HG03159 (cell line): ENCODE measurements at regions not wholly inside any gene's neighbourhood (a gene's known extent, or its start where the extent isn't known, plus 50 kb on each side); places are given as distances from the start of the nearest gene placed in this dataset.
"Not testable (repeated sequence)": the region's sequence is repeated elsewhere in the genome, so short reads cannot be mapped to it uniquely, and the experiment has no call there.

ENCODE experiments used
- ATAC-seq: cut with Tn5 transposase; IDR thresholded peaks from one replicate; pipeline ENCODE4 v1.9.1; 2021; ENCODE audit warnings: mild to moderate bottlenecking, moderate library complexity; ENCODE audit not compliant: unreplicated experiment

DNA sequence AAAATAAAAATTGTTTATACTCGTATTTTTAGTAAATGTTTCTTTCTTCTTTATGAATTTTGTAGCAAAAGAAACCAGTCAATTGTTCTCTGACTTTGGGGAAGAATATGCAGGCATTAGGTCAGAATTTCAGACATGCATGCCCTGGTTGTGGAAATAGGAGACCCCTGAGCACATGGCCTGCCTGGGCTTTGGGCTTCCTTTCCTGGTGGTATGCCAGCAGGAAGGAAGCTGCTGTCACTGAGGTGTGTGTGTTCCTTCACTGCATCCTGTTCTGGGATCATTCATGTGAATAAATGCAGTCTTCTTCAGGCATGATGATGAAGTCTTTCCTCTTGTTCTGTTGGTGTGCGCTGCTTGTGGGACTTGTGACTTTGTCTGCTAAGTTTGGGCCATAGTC, 920.2 kb upstream of the VRK2 start:
- ATAC-seq, result no peak

- ATAC-seq, result no peak
These were observed 907.4 kb upstream of the VRK2 start for GRCh38 chr2:57139179-57139578.

DNA sequence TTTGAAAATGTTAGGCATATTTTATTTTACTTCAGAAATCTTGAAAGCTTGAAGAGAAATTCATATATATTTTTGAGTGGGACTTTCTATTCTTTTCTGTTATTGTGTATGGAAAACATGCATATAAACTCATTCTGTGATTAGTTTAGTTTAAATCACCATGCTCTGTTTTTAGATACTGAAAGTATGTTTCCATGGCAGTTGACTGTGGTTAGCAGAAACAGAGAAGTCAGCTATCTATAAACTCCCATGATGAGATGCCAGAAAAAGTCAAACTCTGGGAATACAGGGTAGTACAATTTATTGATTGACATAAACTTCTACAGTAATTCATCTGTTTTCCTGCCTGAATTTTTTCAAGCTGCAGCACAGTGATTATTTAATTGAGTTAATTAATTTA, 905.3 kb upstream of the VRK2 start:
- no peak for ATAC-seq

DNA sequence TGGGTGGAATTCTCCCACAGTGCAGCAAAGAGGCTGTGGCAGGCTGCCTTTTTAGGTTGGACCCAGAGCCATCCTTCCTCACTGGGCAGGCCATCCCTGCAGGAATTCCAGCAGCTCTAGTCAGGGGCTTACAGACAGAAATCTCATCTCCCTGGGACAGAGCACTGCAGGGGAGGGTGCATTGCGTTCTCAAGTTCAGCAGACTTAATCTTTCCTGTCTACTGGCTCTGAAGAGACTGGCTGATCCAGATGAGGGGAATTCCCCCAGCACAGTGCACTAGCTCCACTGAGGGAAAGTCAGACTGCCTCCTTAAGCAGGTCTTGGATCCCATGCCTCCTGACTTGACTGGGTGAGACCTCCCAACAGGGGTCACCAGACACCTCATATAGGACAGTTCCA, 899.7 kb upstream of the VRK2 start:
- no peak for ATAC-seq

GRCh38 chr2:57156231-57156924, 890.2 kb upstream of the VRK2 start:
- no peak for ATAC-seq

GRCh38 chr2:57160976-57161375, 885.6 kb upstream of the VRK2 start:
- ATAC-seq, result no peak

DNA sequence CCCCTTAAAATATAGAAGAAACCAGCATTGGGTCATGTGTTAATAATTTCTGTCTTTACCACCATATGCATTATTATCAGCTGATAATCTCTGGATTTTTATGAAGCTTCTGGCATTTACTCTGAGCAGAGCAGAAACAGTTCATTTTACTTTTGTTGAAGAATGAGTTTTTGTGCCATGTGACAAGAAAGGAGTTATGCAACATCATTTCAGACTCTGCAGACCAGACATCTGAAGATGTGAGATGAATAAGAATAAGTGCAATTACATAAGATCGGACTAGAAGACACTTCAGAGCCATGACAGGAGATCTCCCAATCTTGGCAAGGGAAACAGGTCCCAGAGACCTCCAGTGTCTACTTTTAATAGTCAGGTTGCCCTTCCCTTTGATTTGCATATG, 869.4 kb upstream of the VRK2 start:
- ATAC-seq, result no peak

DNA sequence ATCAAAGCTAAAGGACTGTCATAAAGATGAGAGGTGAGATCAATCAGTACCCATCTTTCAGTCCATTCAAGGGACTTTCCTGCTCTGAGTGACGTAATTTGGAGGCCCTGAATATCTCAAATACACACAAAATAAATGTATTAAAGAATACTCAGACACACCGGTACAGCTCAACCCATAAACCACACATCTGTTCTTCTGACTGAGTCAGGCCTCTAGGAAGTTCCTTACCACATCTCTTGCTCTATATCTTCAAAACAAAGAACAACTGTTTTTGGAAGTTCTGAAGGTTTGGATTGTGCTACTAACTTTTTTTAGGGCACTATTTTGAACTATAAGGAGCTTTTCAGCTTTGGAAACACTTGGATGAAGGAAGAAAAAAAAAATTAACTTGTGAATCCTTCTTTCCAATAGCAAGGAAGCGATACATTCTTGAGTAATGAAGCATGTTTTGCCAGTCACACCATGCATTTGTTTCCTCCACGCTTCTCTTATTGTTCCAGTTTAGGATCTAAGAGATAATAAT, 866.5 kb upstream of the VRK2 start:
- ATAC-seq, result no peak

- ATAC-seq, result no peak
These were observed 865.9 kb upstream of the VRK2 start for GRCh38 chr2:57180678-57181077.

DNA sequence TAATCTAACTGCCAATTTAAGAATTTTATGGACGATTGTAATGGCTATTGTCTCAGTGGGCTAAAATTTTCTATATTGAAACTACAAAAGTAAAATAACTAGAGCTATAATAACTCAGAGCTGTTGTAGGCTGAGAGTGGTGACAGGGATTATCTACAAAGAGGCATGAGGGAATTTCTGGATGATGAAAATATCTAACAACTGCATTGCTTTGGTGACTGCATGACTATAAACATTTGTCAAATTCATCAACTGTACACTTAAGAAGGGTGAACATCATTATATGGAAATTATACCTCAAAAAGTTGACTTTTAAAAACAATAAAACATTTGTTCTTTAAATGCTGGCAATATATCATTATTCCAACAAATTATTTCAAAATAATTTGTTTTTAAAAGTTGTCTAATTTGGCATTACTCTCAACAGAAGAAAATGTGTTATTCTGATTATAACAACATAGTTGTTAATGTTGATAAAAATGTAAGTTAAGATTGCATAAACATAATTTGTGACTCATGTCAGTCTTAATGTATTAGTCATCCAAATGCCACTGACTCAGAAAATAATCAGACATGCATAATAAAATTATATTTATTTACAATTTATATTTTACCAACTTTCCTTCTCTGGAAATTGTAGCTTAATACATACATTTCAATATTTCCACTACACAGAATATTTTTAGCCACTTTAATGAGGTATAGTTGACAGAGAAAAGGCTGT, 865.1 kb upstream of the VRK2 start:
- ATAC-seq, result no peak

- no peak for ATAC-seq
These were observed 863.7 kb upstream of the VRK2 start for GRCh38 chr2:57182916-57183315.

GRCh38 chr2:57185568-57185967, 861.0 kb upstream of the VRK2 start:
- ATAC-seq, result no peak

DNA sequence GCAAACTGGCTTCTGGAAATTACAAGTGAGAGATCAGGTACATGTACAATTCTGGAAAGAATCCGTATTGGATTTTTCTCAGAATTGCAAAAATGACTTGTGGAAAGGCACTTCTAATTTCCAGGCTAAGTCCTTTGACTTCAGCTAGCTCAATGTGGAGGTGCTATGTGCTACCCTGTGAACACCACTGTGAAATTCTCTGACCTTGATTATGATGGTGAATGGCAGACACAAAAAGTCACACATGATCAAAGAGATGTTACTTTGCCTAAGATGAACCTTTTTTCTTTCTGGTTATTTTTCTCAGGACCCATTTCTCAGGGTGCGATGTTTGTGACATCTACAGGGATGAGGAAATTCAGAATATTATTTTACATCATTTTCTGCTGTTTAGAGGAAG, 856.6 kb upstream of the VRK2 start:
- ATAC-seq, result no peak

GRCh38 chr2:57199663-57200062, 846.9 kb upstream of the VRK2 start:
- ATAC-seq, result no peak

DNA sequence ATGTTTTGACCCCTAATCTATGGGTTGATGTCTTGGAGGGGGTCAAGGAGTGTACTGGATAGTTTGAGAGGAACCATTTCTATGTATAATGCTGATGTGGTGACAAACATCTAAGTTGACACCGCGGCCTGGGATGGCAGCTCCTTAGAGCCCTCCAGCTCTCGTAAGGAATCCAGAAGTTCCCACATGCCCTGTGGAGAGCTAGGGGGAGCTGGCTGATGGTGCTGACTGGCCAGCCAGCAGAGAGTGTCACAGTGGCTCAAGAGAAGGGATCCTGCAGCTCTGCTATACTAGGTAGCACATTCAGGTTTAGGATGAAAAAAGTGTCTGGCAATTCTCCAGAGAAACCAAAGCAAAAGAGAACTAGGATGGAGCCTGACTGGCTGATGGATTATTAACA, 842.2 kb upstream of the VRK2 start:
- no peak for ATAC-seq

DNA sequence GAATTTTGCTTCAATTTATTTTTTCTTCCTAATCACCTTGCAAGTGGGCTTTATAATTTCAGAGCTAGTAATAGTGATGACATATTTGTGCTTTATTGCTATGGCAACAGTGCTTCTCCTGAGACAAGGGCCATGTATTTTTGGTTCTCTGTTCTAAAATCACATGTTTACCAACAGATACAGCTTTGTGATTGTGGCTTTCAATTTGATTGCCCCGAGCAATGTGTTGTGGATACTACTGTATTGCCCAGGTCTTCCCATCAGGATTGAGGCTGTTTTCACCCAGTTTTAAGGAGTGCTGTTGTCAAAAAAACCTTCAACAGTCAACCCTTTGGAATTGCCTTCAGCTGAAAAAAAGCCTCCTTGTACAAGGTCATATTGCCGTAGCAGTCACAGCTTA, 841.4 kb upstream of the VRK2 start:
- ATAC-seq, result no peak

- no peak for ATAC-seq
These were observed 839.4 kb upstream of the VRK2 start for GRCh38 chr2:57207191-57207590.

GRCh38 chr2:57209799-57210198, 836.8 kb upstream of the VRK2 start:
- no peak for ATAC-seq

DNA sequence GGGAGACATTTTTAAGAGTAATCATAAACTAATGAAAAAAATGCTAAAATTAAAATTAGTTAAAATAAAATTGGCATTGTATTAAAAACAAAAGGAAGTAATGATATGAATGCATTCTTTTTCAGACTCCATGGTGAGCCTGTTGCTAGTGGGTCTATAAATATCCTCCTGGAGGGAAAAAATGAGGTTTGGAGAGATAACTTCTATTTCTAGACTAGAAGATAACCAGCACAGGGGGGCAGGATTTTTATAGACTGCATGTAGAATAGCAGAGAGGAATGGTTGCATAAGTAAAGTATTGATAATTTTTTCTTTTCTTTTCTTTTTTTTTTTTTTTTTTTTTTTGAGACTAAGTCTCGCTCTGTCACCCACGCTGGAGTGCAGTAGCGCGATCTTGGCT, 835.8 kb upstream of the VRK2 start:
- ATAC-seq, result no peak

DNA sequence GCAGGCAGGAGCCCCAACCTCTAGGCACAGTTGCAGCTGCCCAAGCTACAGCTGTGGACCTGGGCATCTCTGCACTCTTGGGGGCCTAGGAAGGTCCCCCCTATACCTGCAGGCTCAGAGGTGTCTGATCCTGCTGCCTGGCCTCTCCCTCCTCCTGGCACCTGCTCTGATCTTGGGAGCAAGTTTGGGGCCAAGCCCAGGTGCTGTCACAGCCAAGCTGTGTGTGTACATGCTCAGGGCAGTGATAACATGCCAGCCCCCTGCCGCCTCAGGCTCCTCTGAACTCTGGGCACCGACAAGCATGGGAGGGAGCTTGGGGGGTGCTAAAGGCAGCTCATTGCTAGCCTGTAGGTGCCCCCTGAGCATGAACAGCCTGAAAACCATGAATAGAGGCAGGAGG, 829.6 kb upstream of the VRK2 start:
- ATAC-seq, result no peak

- no peak for ATAC-seq
These were observed 828.4 kb upstream of the VRK2 start for GRCh38 chr2:57218206-57218605.

DNA sequence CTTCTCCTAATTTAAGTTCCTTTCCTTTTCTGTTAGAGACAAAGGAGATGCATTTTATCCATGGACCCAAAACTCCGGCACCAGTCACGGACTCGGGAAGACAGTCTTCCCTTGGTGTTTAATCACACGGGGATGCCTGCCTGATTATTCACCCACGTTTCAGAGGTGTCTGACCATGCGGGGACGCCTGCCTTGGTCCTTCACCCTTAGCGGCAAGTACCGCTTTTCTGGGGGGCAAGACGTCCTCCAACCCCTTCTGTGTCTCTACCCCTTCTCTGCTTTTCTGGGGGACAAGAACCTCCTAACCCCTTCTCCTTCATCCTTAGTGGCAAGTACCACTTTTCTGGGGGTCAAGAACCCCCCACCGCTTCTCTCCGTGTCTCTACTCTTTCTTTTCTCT, 816.9 kb upstream of the VRK2 start:
- ATAC-seq, result not testable (repeated sequence)

DNA sequence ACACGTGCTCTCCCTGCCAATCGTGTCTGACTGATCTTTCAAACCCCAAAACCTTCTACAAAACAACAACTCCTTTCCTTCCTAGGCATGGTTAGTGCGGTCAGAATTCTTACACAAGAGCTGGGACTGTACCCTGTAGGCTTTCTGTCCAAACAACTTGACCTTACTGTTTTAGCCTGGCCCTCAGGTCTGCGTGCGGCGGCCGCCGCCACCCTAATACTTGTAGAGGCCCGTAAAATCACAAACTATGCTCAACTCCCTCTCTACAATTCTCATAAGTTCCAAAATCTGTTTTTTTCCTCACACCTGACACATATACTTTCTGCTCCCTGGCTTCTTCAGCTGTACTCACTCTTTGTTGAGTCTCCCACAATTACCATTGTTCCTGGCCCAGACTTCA, 814.3 kb upstream of the VRK2 start:
- ATAC-seq, result not testable (repeated sequence)
